Fibroblast of lung (primary cell): ENCODE measurements at regions not wholly inside any gene's neighbourhood (a gene's known extent, or its start where the extent isn't known, plus 50 kb on each side); places are given as distances from the start of the nearest gene placed in this dataset.
A peak's percentile ranks its signal among the peaks of the same experiment; 100 is the strongest.

Experiments
- DNase-seq, 2 donors: peaks; one replicate each; pipeline versions ENCODE4 v3.0.0 to v3.0.0-alpha.2; 2010; ENCODE audit warnings: low read depth in 2 of 2
- H2AFZ ChIP-seq: 2 replicates; pipeline ENCODE4 v1.5.1; 2012; ENCODE audit warnings: low read length, control low read depth, inconsistent platforms
- H3K27ac ChIP-seq: 2 replicates; pipeline ENCODE4 v1.5.1; 2011; ENCODE audit warnings: low read length, control low read depth; ENCODE audit not compliant: insufficient read depth
- H3K27me3 ChIP-seq: 2 replicates; pipeline ENCODE4 v1.5.1; 2011; ENCODE audit warnings: mild to moderate bottlenecking, low read length; ENCODE audit not compliant: control insufficient read depth, insufficient read depth
- H3K36me3 ChIP-seq: 2 replicates; pipeline ENCODE4 v1.5.1; 2011; ENCODE audit warnings: low read length; ENCODE audit not compliant: control insufficient read depth, insufficient read depth
- H3K4me1 ChIP-seq: 2 replicates; pipeline ENCODE4 v1.5.1; 2011; ENCODE audit warnings: low read length; ENCODE audit not compliant: control insufficient read depth, insufficient read depth; ENCODE audit errors: extremely low read depth
- H3K4me2 ChIP-seq: 2 replicates; pipeline ENCODE4 v1.5.1; 2011; ENCODE audit warnings: low read length, control low read depth; ENCODE audit not compliant: insufficient read depth; ENCODE audit errors: extremely low read depth
- H3K4me3 ChIP-seq, 4 experiments: fragments of 200-600 bp in 1 of 4; sonication (generic) in 1 of 4; replicated peaks in 1 of 4; 2 replicates each; pipeline ENCODE4 v1.5.1; 2011 to 2016; ENCODE audit warnings: low read length in 4 of 4, low read depth in 3 of 4, mild to moderate bottlenecking in 3 of 4, control low read depth in 2 of 4, inconsistent platforms in 1 of 4, mixed read lengths in 1 of 4; ENCODE audit not compliant: insufficient read depth in 1 of 4; ENCODE audit errors: control extremely low read depth in 1 of 4
- H3K79me2 ChIP-seq: 2 replicates; pipeline ENCODE4 v1.5.1; 2012; ENCODE audit warnings: mild to moderate bottlenecking, low read length, inconsistent platforms; ENCODE audit not compliant: control insufficient read depth, insufficient read depth
- H3K9ac ChIP-seq: 2 replicates; pipeline ENCODE4 v1.5.1; 2011; ENCODE audit warnings: mild to moderate bottlenecking, low read length, control low read depth; ENCODE audit not compliant: insufficient read depth
- H3K9me3 ChIP-seq: 2 replicates; pipeline ENCODE4 v1.5.1; 2012; ENCODE audit warnings: low read depth, low read length; ENCODE audit not compliant: control insufficient read depth, insufficient read depth
- H4K20me1 ChIP-seq: 2 replicates; pipeline ENCODE4 v1.5.1; 2011; ENCODE audit warnings: low read length; ENCODE audit not compliant: control insufficient read depth, insufficient read depth; ENCODE audit errors: extremely low read depth
- EZH2 ChIP-seq: IDR thresholded peaks from 2 replicates; pipeline ENCODE4 v1.5.1; 2012; ENCODE audit warnings: low read length, control low read depth, mild to moderate bottlenecking; ENCODE audit errors: missing control alignments
- TF ChIP-seq, protein P1 (sequence below), 2 donors: IDR thresholded peaks in 1 of 2; conservative IDR thresholded peaks in 1 of 2; 1 replicate in 1 of 2; 2 replicates in 1 of 2; pipeline ENCODE4 v1.5.1; 2011 to 2012; ENCODE audit warnings: low read length in 2 of 2, control low read depth in 1 of 2, inconsistent platforms in 1 of 2, low read depth in 1 of 2, mild to moderate bottlenecking in 1 of 2

GRCh38 chr5:64096771-64097170 is 68.9 kb upstream of the RNF180 start:
- TF ChIP-seq EZH2, result no peak
- TF ChIP-seq, protein P1, sequence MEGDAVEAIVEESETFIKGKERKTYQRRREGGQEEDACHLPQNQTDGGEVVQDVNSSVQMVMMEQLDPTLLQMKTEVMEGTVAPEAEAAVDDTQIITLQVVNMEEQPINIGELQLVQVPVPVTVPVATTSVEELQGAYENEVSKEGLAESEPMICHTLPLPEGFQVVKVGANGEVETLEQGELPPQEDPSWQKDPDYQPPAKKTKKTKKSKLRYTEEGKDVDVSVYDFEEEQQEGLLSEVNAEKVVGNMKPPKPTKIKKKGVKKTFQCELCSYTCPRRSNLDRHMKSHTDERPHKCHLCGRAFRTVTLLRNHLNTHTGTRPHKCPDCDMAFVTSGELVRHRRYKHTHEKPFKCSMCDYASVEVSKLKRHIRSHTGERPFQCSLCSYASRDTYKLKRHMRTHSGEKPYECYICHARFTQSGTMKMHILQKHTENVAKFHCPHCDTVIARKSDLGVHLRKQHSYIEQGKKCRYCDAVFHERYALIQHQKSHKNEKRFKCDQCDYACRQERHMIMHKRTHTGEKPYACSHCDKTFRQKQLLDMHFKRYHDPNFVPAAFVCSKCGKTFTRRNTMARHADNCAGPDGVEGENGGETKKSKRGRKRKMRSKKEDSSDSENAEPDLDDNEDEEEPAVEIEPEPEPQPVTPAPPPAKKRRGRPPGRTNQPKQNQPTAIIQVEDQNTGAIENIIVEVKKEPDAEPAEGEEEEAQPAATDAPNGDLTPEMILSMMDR (conservative IDR thresholded peaks at IDR 0.05 in 1 of 2, IDR thresholded peaks at IDR 0.05 in 1 of 2; ENCODE audit: low read depth in 1 of 2, low read length in 2 of 2), result no peak
- Histone ChIP-seq H3K27ac (no peak overlapping the region), H4K20me1 (no peaks in the 10 kb centered on the region), H3K9me3 (no peaks in the 10 kb centered on the region), H3K4me1 (no peaks in the 10 kb centered on the region), H3K79me2 (no peaks in the 10 kb centered on the region), H3K9ac (no peak overlapping the region), H2AFZ (no peak overlapping the region), H3K27me3 (no peaks in the 10 kb centered on the region), H3K4me2 (no peak overlapping the region), H3K4me3 (no peak overlapping the region), H3K36me3 (no peaks in the 10 kb centered on the region)
- DNase-seq, result no peak

DNA sequence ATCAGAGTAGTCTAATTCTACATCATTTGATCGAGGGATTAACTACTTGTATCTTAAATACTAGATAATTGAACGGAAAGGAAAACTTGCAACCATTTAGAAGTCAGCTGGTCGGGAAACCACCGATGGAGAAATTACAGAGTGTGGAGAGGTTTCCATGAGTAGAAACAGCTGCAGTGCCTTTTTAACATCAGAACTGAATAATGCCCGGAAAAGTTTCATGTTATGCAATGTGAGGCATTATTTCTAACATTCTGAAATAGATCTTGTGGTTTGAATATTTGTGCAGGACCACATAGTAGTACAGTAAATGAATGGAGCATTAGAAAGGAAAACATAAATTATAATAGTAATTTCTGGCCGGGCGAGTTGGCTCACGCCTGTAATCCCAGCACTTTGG is 88.1 kb upstream of the RNF180 start:
- Histone ChIP-seq H3K4me2 (no peak overlapping the region), H4K20me1 (no peaks in the 10 kb centered on the region), H3K9me3 (no peaks in the 10 kb centered on the region), H2AFZ (no peak overlapping the region), H3K4me1 (no peaks in the 10 kb centered on the region), H3K79me2 (no peaks in the 10 kb centered on the region), H3K36me3 (no peaks in the 10 kb centered on the region), H3K9ac (no peak overlapping the region), H3K4me3 (no peak overlapping the region), H3K27me3 (no peaks in the 10 kb centered on the region), H3K27ac (no peak overlapping the region)
- no peak for TF ChIP-seq EZH2
- TF ChIP-seq, protein P1 (conservative IDR thresholded peaks at IDR 0.05 in 1 of 2, IDR thresholded peaks at IDR 0.05 in 1 of 2; ENCODE audit: low read depth in 1 of 2, low read length in 2 of 2), result no peak
- peak in 1 of 2 donors; percentile 2 for DNase-seq

GRCh38 chr5:64074533-64074932 is 91.1 kb upstream of the RNF180 start:
- Histone ChIP-seq H3K36me3 (no peaks in the 10 kb centered on the region), H2AFZ (no peak overlapping the region), H4K20me1 (no peaks in the 10 kb centered on the region), H3K4me1 (no peaks in the 10 kb centered on the region), H3K79me2 (no peaks in the 10 kb centered on the region), H3K9ac (no peak overlapping the region), H3K4me2 (no peak overlapping the region), H3K27me3 (no peaks in the 10 kb centered on the region), H3K27ac (no peak overlapping the region), H3K9me3 (no peaks in the 10 kb centered on the region), H3K4me3 (no peak overlapping the region)
- DNase-seq, result peak; percentile 18 to 34
- TF ChIP-seq, protein P1 (conservative IDR thresholded peaks at IDR 0.05 in 1 of 2, IDR thresholded peaks at IDR 0.05 in 1 of 2; ENCODE audit: low read depth in 1 of 2, low read length in 2 of 2), result peak; percentile 61 to 71
- TF ChIP-seq EZH2, result no peak
